Jurkat, Clone E6-1 (cell line): ENCODE measurements at regions not wholly inside any gene's neighbourhood (a gene's known extent, or its start where the extent isn't known, plus 50 kb on each side); places are given as distances from the start of the nearest gene placed in this dataset.
"Not testable (repeated sequence)": the region's sequence is repeated elsewhere in the genome, so short reads cannot be mapped to it uniquely, and the experiment has no call there.

Experiments
- DNase-seq: peaks from one replicate; pipeline ENCODE4 v3.0.0-alpha.2; 2011; ENCODE audit warnings: low read depth, low spot score
- H3K4me3 ChIP-seq: 2 replicates; pipeline ENCODE4 v1.5.1; 2011; ENCODE audit warnings: mild to moderate bottlenecking, low read length, control low read depth, moderate library complexity

DNA sequence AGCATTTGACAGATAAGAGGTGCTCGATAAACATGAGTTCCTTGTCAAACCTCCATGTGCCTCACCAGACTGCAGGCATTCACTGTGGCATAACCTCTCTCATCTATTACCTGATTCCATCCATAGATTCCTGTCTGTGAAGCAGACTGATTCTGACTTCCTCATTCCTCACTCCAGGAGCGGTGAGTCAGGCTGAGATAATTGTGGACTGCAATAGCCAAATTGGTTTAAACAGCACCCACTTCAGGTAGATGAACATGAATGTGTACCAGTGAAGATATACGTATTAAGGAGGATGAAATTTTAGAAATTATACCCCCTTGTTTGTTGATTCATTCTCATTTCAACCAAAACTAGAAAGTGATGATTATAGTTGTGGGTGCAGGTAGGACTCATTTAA is 391.2 kb downstream of the HINT1 start:
- no peak for DNase-seq
- H3K4me3 ChIP-seq, result no peak overlapping the region

DNA sequence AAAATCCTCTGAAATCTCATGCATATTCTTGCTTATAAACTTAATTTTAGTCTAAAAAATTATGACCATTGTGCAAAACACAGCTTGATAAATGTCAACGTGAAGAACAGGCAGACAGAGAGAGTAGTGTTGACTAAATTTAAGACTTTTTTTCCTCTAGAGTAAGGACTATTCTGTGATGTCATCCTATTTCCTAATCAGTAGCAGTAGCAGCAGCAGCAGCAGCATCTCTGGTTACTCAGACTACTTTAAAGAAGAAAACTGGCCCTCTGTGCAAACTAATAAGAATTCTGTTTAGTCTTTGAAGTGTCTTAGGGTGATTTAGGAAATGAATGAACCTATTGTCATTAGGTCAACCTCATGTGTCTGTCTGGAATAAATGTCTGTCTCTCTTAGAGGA is 403.0 kb downstream of the HINT1 start:
- DNase-seq, result no peak
- no peak overlapping the region for H3K4me3 ChIP-seq

DNA sequence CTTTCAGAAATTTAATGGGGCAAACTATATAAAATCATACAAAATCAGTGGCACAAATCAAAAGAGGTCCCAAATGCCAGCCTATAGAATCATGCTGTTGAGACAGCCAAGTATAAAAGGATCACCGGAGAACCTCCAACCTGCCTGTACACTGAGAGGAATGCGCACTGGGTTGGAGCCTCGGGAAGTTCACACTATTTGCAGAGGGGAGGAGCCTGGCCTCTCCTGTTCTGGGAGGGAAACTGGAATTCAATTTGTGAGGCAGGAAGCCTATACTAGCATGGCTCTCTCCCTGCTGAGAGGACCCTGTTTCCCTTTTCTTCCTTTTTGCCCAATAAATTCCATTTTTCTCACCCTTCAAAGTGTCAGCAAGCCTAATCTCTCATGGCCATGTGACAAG is 406.0 kb downstream of the HINT1 start:
- no peak for DNase-seq
- no peak overlapping the region for H3K4me3 ChIP-seq

DNA sequence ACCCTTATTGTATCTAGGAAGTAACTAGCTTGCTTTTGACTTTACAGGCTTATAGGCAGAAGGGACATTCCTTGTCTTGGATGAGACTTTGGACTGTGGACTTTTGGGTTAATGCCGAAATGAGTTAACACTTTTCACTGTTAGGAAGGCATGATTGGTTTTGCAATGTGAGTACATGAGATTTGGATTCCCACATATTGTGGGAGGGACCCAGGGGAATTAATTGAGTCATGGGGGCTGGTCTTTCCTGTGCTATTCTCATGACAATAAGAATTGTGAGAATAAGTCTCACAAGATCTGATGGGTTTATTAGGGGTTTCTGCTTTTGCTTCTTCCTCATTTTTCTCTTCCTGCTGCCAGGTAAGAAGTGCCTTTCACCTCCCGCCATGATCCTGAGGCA is 417.5 kb downstream of the HINT1 start:
- DNase-seq, result no peak
- no peak overlapping the region for H3K4me3 ChIP-seq

DNA sequence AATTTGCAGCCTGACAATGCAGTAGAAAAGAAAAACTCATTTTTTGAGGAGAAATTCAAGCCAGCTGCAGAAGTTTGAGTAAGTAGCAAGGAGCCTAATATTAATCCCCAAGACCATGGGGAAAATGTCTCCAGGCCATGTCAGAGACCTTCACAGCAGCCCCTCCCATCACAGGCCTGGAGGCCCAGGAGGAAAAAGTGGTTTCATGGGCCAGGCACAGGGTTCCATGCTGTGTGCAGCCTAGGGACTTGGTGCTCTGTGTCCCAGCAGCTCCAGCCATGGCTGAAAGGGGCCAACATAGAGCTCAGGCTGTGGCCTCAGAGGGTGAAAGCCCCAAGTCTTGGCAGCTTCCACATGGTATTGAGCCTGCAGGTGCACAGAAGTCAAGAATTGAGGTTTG is 418.4 kb downstream of the HINT1 start:
- not testable (repeated sequence) for DNase-seq, H3K4me3 ChIP-seq

DNA sequence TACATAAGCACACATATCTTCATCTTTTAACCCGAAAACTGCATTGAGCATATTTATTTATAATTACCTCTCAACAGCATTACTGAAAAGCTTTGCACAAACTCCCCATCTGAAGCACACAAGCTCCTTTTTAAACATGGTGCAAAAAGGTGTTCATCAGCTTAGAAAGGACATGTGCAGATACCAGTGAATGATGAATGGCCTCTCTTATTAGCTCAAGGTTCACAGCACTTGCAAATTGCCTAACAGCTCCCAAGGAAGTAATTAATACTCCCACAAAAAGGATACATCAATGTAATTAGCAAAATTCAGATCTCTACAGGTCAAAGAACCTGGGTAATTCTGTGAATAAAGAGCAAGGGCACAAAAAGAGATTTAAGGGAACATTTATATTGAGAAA is 422.0 kb downstream of the HINT1 start:
- no peak for DNase-seq
- no peak overlapping the region for H3K4me3 ChIP-seq

DNA sequence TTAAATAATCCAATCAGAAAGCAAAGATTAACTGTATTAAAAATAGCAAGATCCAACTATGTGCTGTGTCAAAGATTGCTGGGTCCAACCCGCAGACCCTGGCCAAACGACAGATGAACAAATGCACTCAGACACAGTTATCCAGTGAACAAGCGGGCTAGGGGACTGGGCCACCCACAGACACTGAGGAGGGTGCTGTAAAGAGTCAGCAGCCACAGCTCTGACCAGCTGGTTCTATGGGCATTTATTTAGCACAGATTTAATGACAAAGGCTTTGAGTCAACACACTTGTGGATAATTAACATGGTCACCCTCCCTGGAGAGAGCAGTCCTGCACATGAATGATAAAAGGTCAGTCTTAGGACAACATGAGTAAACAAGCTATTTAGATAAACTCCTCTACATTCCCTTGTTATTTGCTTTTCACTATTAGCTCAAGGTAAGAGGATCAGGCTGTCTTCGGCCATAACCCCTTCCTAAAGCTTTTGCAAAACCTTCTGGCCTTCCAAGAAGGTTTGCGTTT is 424.9 kb downstream of the HINT1 start:
- DNase-seq, result no peak
- no peak overlapping the region for H3K4me3 ChIP-seq

DNA sequence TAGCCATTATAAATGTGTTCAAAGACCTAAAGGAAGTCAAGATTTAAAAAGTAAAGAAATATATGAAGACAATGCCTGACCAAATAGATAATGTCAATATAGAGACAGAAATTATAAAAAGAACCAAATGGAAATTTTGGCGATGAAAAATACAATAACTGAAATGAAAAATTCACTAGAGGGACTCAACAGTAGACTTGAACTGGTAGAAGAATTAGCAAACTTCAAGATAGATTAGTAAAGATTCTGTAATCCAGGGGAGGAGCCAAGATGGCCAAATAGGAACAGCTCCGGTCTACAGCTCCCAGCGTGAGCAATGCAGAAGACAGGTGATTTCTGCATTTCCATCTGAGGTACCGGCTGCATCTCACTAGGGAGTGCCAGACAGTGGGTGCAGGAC is 433.2 kb downstream of the HINT1 start:
- no peak overlapping the region for H3K4me3 ChIP-seq
- DNase-seq, result no peak

DNA sequence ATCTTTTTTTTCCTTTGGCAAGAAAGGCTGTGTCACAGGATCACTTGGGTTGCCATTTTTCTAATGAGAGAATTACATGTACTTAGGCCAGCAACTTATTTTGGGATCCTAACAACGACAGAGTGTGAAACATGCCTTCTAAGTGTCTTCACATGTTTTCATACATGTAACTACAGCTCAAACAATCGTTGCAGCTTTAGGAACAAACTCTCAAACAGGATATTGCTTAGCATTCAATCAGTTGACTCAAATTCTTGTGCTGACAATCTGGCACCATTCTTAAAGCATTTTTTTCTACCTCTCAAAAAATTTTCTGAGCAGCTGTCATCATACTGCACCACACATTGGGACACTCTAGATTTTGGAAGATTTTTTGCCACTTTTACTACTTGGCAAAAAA is 435.5 kb downstream of the HINT1 start:
- no peak overlapping the region for H3K4me3 ChIP-seq
- DNase-seq, result no peak

DNA sequence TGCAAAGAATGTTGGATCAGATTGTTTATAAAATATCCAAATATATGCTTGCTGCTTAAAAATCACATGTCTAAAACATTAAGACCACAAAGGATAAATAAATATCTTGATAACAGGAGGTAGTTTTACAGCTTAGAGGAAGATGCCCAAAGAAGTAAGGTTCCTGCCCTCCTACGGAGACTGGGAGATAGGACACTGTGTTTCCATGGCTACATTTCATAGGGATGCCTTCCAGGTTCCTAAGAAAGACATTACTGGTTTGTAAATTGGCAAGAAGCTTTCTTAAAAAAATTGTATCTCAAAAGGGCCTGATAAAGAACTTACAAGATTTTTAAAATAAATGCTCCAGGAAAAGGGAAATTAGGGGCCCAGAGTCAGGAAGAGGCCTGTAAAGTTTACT is 437.2 kb downstream of the HINT1 start:
- DNase-seq, result no peak
- no peak overlapping the region for H3K4me3 ChIP-seq

DNA sequence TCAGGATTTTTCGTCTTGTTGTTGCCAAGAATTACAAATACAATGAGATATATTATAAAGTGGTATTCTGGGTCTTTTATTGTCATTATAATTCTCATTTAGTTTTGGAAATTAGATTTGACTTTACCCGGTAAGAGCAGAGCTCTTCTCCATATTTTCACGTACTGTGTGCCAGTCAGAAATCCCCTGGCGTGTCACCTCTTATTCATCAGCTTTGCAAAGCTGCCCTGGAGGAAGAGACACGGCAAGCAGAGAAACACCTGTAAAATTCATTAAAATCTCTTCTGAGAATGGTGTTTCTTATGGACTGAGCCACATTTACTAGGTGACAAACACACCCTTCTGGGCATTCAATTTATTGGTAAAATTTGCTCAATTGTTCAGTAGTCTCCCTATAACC is 440.4 kb downstream of the HINT1 start:
- H3K4me3 ChIP-seq, result no peak overlapping the region
- no peak for DNase-seq

DNA sequence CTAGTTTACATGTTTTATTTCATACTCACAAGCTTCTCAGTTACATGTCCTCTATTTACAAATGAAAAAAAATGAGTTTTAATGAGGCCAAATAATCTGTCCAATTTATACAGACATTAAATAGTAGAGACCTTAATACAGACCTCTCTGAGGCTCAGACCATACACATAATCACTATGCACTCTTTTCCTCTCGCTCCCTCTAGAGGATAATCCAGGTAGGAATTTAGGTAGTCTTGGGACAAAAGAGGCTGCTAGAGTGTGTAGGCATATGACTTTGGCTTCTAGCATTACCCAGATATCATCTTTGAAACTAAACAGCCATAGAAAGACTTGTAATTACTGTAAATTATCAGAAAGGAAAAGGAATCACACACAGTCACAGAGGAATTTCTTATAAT is 444.7 kb downstream of the HINT1 start:
- DNase-seq, result no peak
- no peak overlapping the region for H3K4me3 ChIP-seq

DNA sequence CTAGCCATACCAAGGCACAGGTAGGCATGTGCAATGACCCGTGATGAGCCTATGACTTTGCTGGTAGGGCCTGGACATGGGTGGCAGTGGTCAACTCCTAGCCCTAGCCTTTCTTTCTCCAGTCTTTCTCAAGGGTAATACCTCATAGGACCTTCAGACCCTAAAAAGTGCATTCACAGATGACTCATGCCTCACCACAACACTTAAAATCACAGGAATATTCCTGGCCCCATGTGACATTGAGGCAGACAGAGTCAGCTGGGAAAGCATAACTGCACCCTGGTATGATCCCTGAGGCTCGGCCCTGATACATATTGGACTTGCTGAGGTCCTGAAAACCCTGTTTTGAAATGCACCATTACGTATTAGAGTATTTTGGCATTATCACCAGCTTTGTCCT is 449.5 kb downstream of the HINT1 start:
- no peak overlapping the region for H3K4me3 ChIP-seq
- no peak for DNase-seq

DNA sequence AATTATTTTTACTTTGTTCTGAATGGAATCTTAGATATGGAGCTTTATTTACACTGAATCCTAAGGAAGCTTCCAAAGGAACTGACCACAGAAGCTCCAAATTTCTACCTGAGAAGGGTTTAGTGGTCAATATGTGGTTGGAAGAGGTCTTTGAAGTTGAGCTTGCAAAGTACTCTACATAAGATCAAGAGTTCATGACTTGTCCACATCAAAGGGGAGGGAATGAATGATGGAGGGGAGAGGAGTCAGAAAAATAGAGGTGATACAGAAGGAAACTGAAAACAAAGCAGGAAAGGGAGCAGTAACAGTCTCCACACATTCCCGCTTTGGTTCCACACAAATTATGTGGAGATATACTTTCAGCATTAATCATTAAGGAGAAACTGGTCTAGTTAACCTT is 450.9 kb downstream of the HINT1 start:
- DNase-seq, result no peak
- H3K4me3 ChIP-seq, result no peak overlapping the region

DNA sequence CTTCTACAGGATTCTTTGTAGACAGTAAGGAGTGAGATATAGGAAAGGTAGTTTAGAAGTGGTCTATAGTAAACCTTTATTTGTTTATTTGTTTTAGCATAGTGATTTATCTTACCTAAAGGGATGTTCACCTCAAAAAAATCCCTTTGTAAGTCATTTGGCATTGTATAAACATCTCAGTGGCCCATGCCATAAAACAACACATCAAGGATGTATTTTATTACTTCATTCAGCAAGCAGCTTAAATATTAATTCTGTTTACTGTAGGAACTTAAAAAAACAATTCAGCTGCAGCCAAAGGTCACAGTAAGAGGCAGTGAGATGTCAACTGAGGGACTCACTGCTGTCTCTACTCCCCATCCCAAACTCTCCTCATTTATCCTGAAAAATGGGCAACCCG is 452.7 kb downstream of the HINT1 start:
- H3K4me3 ChIP-seq, result no peak overlapping the region
- DNase-seq, result no peak

DNA sequence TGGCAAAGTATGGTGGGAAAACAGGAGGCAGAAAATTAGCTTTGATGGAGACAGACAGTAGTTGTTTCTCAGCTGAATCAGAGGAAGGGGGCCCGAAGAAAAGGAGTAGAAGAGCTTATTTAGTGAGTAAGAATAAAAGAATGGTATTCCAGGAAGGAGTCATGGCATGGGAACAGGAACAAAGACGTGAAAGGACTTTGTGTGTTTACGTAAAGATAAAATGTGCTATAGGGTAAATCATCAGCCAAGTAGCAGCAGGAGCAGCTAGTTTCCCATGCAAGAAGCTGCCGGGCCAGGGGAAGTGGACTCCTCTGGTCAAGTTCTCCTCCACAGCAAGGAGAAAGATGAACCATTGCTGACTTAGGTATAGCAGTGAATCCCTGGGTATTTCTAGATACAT is 454.5 kb downstream of the HINT1 start:
- DNase-seq, result no peak
- H3K4me3 ChIP-seq, result no peak overlapping the region

DNA sequence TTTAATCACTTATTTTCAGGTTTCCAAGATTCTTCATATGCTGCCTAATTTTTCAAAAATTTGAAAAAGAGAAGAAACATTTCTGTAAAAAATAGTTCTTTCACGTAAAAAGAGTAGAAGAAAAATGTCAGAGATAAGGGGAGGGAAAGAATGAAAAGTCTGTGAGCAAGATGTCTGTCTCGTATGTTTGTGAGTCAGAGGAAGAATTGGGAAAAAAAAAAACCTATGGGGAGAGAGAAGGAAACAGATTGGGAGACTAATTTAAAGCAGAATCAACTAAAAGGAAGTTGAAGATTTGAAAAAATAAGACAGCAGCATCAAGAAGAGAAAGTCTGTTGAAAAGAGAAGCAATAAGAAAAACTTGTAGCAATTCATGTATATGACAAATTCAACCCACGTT is 456.3 kb downstream of the HINT1 start:
- no peak for DNase-seq
- no peak overlapping the region for H3K4me3 ChIP-seq

DNA sequence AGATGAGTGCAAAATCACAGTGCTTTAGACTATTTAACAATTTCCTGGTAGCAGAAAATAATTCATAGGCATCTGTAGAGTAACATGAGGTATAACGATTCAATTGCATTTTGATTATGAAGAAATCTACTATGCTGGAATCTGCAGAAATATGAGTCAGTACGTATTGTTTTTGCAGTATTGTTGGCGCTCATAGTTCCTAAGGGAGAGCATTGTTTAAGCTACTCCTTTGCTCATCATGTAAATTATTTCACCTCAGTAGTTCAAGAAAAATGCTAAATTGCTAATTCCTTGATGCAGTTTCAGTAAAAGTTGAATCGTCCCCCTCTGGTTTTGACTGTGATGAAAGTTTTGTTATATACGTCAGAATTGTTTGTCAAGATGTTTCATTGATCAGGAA is 458.4 kb downstream of the HINT1 start:
- H3K4me3 ChIP-seq, result no peak overlapping the region
- DNase-seq, result no peak

DNA sequence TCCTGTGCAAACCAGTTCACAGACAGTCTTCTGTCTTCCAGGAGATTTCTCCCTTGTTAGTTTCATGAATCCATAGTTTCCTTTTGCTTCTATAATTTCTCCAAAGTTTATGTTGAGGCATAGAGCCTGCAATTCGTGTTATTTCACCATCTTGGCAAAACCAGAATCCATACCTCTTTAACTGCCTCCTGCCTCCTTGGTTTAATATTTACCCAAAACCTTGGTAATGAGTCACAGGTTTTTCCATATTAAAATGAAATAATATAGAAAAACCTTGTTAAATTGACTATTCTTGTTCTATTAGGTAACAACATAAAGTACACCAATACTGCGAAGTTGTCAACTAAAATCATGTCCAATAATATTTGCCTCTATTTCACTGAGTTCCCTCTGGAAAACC is 459.7 kb downstream of the HINT1 start:
- DNase-seq, result no peak
- H3K4me3 ChIP-seq, result no peak overlapping the region

DNA sequence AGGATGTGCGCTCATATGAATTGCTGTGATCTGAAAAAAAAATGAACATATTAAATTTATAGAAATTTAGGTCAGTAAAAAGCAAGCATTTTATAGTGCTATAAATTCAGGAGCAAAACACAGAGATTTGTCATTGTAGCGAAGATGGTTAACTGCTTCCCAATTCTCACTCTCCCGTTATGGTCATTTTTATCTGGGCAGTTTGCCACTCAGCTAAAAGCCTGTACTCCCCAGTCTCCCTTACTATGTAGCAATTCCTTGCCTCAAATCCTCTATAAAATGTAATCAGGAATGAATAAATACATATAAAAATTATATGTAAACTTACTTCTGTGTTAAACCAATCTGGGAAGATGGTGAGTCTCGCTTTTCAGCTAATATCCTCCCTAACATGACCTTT is 471.5 kb downstream of the HINT1 start:
- no peak for DNase-seq
- no peak overlapping the region for H3K4me3 ChIP-seq

DNA sequence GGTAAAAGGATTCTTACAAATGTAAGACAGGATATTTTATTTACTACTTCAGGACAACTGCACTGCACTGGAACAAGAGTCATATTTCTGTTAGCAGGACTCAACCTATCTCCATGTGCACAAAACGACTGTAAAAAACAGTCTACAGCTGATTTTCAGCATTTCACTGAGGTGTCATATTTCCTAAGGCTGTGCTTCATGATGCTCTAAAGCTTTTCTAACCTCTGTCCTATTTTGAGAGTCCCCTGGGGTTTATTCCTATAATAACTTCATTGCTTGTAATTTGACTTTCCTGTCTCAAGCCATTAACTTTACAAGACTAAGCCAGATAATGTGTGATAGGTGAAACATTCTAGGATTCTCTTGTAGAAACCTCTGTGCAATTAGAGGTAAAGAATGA is 472.3 kb downstream of the HINT1 start:
- no peak overlapping the region for H3K4me3 ChIP-seq
- DNase-seq, result no peak

DNA sequence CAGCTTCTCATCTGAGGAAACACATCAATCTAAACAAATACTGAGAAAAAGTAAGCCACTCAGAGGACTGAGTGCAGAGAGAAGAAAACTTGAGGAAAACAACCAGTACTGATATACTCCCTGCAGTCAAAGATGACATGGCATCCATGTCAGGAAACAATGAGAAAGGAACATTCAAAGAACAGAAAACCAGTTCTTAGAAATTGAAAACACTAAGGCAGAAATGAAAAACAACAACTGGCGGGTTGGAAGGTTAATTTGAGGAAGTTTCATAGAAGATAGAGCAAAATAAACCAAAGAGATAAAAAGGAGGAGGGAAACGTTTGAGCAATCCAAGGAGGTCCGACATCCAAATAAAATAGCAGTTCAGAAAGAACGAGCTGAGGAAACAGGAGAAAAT is 475.2 kb downstream of the HINT1 start:
- no peak overlapping the region for H3K4me3 ChIP-seq
- no peak for DNase-seq
